Left forelimb (tissue), 1 donor: ENCODE measurements at regions not wholly inside any gene's neighbourhood (a gene's known extent, or its start where the extent isn't known, plus 50 kb on each side); places are given as distances from the start of the nearest gene placed in this dataset.
"Not testable (repeated sequence)": the region's sequence is repeated elsewhere in the genome, so short reads cannot be mapped to it uniquely, and the experiment has no call there.

Experiments
- DNase-seq: peaks from one replicate; pipeline ENCODE4 v3.0.0-alpha.2; 2018; ENCODE audit warnings: low spot score

GRCh38 chr12:131437706-131438492 is 273.0 kb upstream of the SFSWAP start:
- no peak for DNase-seq

DNA sequence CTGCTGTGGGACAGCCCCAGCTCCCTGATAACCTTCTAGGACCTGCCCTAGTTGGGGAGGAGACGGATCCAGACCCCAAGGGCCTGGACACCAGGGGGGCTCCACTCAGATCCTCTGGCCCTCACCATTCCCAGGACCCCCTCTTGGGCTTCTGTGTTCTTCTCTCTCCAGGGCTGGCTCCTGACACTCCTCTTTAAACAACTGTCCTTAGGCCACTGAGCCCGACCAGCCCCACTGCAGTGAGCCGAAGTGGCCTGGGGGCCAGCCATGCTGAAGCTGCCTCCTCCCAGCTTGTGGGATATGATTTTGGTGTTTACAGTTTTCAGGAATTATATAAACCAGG is 272.4 kb upstream of the SFSWAP start:
- DNase-seq = not testable (repeated sequence)

DNA sequence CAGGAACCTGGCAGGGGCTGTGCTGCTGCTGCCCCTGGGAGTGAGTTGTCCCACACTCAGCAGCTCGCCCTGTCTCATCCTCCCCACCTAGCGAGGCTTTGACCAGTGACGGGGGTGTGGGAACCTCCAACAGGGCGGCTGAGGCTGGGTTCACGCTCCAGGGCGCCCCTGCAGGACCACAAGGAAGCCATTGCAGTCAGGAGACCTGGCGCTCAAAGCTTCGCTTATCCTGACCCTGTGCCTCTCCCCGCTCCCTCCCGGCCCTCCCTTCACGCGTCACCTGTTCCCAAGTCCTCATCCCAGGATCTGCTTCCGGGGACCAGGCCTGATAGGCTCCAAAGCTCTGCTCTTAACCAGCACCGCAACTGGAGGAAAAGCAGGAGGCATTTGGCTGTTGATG is 272.0 kb upstream of the SFSWAP start:
- no peak for DNase-seq

- DNase-seq = not testable (repeated sequence)
These were observed 271.1 kb upstream of the SFSWAP start for GRCh38 chr12:131439752-131440151.

GRCh38 chr12:131440209-131441059 is 270.5 kb upstream of the SFSWAP start:
- not testable (repeated sequence) for DNase-seq

DNA sequence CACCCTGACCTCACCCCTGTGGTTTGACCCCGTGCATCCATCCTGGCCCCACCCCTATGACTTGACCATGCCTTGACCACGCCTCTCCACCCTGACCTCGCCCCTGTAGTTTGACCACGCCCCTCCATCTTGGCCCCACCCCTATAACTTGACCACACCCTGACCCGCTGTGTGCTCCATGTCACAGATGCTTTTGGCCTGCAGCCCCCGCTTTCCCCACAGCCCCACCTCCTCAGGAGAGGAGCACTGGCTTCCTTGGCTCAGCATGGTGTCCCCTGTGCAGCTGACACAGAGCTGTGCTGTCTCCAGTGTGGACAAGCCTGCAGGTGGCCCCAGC is 269.9 kb upstream of the SFSWAP start:
- DNase-seq = no peak

GRCh38 chr12:131441638-131442336 is 269.1 kb upstream of the SFSWAP start:
- DNase-seq = no peak

DNA sequence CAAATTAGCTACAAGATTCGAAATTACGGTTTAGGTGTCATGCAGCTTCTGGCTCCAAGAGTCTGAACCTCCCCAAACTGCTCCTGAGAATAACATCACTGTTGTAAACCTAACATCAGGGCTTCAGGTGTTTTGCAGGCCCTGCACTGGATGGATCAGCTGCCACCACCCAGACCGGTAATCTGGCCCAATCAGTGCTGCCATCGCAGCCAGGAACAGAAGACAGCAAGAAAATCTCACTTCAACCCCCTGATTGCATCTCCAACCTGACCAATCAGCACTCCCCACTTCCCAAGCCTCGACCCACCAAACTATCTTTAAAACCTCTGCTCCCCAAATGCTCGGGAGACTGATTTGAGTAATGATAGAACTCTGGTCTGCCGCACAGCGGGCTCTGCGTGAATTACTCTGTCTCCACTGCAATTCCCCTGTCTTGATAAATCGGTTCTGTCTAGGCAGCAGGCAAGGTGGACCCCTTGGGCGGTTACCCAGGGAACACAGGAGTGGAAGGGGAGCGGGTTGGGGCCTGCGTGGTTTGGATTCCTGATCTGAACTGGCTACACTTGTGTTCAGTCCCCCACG is 268.5 kb upstream of the SFSWAP start:
- no peak for DNase-seq

DNA sequence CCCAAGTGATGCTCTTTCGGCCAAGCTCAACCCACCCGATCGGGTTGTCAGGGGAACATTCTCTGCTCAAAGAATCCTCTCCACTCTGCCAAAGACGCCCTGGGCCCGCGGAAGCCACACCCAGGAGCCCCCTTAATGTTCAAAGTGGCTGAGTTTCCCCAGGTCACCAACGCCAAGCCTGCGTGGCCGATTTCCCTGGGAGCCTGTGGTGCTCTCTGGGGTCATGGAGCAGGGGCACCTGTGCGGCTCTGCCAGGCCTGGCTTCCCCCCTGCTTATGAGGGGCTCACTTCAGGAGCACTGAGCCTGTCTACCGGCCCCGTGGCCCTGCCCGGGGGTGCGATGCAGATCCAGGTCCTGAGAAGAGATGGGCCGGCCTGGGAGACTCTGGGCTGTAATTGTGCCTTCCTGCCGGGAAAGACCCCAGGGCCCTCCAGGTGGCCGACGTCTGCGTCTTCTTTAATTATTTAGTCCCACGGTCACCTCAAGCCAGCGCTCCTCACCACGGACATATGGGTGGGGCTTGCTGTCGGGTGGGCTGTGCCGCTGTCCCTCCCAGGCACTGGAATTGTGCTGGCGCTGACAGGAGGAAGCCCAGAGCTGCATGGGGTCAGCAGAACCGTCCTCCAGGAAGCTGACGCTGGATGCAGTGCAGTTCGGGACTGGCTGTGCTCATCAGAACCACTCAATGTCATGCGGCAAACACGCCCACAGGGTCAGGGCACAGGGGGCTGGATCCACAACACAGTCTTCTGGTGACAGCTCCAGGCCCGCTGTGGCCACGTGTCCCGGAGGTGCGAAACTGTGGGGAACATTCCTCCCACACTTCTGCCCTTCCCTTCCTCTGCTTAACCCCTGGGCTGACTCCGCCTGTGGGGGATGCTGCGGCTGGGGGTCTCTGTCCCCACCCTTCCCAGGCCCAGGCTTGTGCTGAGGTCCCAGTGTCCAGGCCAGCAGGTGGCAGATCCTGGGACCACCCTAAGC is 267.6 kb upstream of the SFSWAP start:
- no peak for DNase-seq

DNA sequence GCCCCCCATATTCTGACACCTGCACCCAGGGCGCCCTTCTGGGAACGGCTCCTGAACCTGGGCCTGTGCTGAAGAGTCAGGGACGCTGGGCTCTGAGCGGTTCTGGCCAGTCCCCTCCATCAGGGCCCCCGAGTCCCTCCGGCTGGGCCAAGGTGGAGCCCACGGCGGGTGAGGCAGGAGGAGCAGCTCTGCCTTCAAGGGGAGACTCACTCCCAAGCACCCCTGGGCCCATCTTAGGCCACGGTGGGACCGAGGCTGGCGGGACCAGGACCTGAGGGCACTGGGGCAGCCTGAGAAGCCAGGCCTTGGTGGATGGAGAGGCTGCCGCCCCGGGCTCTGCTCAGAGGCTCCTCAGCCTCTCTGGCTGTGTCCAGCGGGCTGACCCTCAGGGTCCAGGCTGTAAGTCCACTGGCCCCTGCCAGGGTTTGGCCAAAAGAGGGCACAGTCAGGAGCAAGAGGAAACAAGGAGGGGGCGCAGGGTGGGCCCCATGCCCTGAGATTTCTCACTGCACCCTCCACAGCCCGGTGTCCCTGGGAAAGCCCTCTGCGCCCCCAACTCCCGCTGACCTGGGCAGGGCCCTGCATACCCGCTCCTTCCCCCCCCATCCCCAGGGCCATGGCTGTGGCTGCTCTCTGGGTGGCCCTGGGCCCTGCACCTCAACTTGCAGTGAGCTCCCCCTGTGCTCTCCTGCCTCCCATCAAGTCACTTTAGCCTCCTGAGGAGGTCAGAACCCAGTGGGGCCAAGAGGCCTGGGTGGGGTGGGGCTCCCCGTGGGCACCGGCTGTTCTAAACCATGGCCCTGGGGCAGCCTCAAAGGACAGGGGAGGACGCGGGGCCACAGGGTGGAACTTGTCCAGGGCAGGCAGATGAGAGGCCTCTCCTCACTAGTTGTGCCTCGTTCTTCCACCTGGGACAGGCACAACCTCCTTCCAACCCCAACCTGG is 266.4 kb upstream of the SFSWAP start:
- DNase-seq = no peak

DNA sequence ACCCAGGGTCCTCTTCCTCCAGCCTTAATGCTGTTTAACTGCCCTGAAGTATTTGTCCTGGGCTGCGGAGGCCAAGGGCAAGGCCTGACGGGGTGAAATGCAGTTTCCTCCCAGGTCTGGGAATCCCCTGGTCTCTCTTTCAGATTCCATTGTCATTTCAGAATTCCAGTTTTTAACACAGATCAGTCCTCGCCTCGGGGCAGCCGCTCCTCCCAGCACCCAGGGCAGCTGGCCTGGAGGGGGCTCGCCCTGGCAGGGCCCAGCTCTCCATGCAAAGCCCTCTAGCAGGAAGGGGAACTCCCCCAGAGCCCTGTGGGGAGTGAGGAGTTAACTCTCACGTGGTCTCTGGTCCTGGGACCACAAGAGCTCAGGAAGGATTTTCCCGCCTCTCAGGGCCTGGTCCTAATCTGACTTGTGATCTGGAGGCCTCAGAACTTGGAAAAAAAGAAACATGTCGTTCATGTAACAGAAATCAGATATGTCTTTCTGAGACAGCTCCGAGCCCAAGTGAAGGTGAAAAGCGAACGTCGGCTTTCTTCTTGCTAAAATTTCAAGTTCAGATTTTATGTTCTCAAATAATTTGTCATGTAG is 265.6 kb upstream of the SFSWAP start:
- no peak for DNase-seq

- no peak for DNase-seq
These were observed 265.1 kb upstream of the SFSWAP start for GRCh38 chr12:131445795-131446194.

- not testable (repeated sequence) for DNase-seq
These were observed 263.3 kb upstream of the SFSWAP start for GRCh38 chr12:131447636-131448035.

DNA sequence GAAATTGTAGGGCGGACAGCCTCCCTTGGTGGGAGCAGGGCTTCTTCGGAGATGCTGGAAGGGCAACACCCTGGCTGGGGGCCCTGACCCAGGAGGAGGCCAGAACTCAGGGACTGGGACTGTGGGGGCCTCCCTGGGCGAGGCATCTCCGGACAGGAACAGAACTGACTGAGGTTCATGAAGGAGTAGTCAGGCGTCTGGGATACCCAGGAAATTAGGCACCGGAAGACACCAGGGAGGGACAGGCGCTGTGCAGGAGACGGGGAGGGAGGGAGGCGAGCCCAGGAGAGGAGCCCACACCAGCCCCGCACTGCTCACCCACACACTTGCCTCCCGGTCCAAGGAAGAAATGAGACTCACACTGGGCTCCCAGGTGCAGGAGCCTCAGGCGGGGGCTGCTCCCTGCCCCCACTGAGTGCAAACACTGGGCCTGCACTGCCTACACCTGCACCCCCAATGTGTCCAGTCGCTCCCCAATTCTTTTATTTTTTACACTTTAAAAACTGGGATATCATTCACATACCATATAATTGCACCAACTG is 262.6 kb upstream of the SFSWAP start:
- no peak for DNase-seq

DNA sequence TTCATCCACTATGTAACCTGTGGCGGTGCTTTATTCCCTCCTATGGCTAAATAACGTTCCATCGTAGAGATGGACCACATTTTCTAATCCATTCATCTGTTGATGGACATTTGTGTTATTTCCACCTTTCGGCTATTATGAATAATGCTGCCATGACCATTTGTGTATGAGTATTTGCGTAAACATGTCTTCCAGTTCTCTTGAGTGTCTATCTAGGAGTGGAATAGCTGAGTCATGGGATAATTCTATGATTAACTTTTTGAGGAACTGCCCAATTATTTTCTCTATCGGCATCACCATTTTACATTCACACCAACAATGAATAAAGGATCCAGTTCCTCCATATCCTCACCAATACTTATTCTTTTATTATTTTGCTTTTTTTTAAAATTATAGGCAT is 261.9 kb upstream of the SFSWAP start:
- DNase-seq = no peak

DNA sequence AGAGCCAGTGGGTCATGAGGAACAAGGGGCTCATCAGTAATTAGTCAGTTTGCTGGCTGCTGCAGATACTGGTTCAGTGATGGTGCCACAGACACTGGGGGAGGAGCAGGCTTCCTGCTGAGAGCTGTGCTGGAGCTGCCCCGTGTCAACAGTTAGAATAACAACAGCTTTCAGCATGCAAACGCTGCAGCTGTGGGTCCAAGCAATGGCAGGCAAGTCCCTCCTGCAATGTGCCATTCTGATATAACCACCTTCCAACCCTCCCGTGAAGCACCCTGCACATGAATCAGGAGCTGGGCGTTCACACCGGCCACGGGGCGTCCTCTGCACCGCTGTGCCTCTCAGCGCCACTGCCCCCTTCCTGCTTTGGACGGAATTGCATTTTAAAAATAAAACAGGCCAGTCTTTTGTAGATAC is 258.4 kb upstream of the SFSWAP start:
- DNase-seq = no peak

DNA sequence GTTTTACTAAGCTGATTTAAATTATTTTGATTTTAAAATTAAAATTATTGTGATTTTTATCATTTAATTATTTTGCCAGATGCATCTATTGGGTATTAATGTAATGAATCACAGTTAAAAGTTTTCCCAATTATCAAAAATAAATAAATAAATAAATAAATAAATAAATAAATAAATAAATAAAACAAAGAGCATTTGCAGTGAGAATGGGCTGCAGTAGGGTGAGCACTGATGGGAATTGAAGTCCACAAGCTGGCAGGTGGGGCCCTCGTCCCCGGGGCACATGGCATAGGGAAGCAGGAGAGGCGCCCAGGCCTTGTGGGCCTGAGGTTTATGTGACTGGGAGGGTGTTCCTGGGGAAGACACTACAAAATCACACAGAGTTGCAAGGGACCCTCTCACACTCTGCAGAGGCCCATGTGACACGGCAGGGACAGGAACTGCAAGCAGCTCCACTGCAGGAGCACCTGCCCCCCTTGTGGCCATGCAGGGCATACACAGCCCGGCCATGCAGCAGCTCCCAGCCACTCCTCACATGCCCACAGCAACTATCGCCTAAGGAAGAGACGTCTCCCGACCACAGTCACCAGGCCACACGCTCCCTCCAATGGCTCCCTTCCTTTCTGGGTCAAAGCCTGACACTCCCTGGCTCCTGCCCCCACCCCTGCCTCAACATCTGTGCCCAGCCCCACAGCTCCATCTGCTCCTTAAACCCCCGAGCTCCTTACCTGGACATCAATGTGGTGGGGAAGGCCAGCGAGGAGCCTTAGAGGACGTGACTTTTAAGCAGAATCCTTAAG is 256.3 kb upstream of the SFSWAP start:
- DNase-seq = no peak

DNA sequence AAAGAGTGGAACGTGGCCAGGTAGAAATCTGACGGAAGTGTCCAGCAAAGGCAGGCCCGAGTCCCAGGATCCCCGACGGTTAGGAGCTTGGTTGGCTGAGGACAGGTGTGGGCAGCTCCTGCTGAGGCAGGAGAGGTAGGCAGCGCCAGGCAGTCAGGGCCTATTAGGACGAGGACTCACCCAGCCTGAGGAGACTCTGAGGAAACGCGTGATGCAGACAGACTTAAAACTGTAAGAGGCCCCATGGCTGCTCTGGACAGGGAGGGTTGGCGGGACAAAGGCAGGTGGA is 255.7 kb upstream of the SFSWAP start:
- DNase-seq = no peak

DNA sequence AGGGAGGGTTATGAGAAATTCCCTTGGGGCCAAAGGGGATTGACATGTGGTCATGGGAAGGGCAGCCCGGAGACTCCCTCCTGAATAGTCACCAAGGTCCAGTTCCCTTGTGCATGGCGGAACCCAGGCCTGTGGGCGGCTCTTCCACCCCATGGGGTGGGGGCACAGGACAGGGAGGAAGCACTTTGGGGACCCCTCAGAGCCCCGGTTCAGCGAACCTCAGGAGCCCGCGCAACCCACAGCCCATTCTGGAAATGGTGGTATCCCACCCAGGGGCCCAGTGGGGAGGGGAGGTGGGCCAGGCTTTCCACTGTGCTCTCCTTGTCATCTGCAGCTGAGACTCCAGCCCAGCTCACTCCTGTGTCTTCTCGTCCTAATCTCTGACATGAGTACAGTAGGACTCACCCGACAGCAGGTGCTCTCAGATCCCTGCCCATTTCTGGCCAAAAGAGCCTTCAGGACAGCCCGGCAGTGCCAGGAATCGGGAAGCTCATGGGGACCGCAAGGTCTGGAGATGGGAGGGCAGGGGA is 255.2 kb upstream of the SFSWAP start:
- DNase-seq = no peak
